Left ventricle myocardium inferior (tissue), 1 donor: ENCODE measurements at regions not wholly inside any gene's neighbourhood (a gene's known extent, or its start where the extent isn't known, plus 50 kb on each side); places are given as distances from the start of the nearest gene placed in this dataset.

Experiments used
- DNase-seq: peaks from one replicate; pipeline ENCODE4 v3.0.0-alpha.2; 2020
- H3K27ac ChIP-seq: fragments of 200-600 bp; replicated peaks from 2 replicates; pipeline ENCODE4 v1.8.0; 2021
- H3K27me3 ChIP-seq: fragments of 200-600 bp; 2 replicates; pipeline ENCODE4 v1.8.0; 2021; ENCODE audit warnings: low read depth
- H3K36me3 ChIP-seq: fragments of 200-600 bp; 2 replicates; pipeline ENCODE4 v1.8.0; 2021
- H3K4me1 ChIP-seq: fragments of 200-600 bp; 2 replicates; pipeline ENCODE4 v1.8.0; 2021
- H3K4me3 ChIP-seq: fragments of 200-600 bp; 2 replicates; pipeline ENCODE4 v1.8.0; 2021; ENCODE audit warnings: mild to moderate bottlenecking, moderate library complexity
- H3K9me3 ChIP-seq: fragments of 200-600 bp; replicated peaks from 2 replicates; pipeline ENCODE4 v1.8.0; 2021
- intact Hi-C: fragments of 100-400 bp; cut with micrococcal nuclease; formaldehyde crosslinking; loops from one replicate; pipeline ENCODE4 v1.11.0; 2022
- TF ChIP-seq, protein P1 (sequence below): fragments of 200-600 bp; IDR thresholded peaks from 2 replicates; pipeline ENCODE4 v1.8.0; 2021; ENCODE audit warnings: antibody characterized with exemption, mild to moderate bottlenecking, borderline replicate concordance
- donor health status: DM: no; HTN: yes; CAD: no; lungs with severe emphysema.

DNA sequence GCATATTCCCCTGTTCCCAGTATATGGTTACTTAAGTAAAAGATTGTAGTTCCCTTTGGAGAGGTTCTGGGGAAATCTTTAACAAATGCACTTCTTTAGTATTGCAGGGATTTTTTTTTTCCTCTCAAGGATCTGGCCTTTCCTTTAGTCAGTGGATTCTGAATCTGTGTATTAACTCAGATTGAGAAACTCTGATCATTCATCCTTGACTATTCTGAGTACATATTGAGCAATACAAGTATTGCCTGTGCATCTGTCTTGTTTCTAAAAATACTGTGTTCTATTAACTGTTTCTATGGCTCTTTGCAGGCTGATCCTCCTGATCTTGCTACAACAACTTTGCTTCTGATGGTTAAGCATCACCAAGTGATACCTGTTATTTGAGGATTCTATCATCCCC, 67.8 kb upstream of the FGGY start:
- no peaks in the 10 kb centered on the region for H3K9me3 ChIP-seq
- H3K27me3 ChIP-seq = no peaks in the 10 kb centered on the region
- TF ChIP-seq, protein P1, sequence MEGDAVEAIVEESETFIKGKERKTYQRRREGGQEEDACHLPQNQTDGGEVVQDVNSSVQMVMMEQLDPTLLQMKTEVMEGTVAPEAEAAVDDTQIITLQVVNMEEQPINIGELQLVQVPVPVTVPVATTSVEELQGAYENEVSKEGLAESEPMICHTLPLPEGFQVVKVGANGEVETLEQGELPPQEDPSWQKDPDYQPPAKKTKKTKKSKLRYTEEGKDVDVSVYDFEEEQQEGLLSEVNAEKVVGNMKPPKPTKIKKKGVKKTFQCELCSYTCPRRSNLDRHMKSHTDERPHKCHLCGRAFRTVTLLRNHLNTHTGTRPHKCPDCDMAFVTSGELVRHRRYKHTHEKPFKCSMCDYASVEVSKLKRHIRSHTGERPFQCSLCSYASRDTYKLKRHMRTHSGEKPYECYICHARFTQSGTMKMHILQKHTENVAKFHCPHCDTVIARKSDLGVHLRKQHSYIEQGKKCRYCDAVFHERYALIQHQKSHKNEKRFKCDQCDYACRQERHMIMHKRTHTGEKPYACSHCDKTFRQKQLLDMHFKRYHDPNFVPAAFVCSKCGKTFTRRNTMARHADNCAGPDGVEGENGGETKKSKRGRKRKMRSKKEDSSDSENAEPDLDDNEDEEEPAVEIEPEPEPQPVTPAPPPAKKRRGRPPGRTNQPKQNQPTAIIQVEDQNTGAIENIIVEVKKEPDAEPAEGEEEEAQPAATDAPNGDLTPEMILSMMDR = no peak
- no peaks in the 10 kb centered on the region for H3K36me3 ChIP-seq
- no peak overlapping the region for H3K4me3 ChIP-seq
- peaks cover 10% of the 10 kb centered on the region for H3K4me1 ChIP-seq
- intact Hi-C loops = no loop called here
- H3K27ac ChIP-seq = no peak overlapping the region
- DNase-seq = no peak

DNA sequence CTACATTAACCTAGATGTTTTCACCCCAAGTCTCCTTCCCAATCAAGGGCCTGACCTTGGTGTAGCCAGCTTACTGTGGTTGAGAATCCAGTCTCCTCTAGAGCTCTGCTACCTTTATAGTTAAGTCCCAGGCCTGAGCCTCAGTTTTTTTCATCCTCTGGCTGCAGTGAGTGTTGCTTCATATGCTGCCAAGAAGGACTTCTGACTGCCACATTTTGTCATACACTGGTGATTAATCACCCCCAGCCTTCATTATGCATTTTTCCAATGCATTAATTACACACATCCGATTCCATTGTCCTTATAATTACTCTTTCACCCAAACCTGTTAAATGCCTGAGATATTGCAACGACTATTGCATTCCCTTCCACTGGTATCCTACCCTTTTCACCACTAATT, 66.3 kb upstream of the FGGY start:
- H3K27me3 ChIP-seq = no peaks in the 10 kb centered on the region
- H3K4me3 ChIP-seq = no peak overlapping the region
- DNase-seq = no peak
- peaks cover 10% of the 10 kb centered on the region for H3K4me1 ChIP-seq
- no peaks in the 10 kb centered on the region for H3K9me3 ChIP-seq
- H3K27ac ChIP-seq = no peak overlapping the region
- intact Hi-C loops = no loop called here
- TF ChIP-seq, protein P1 = no peak
- H3K36me3 ChIP-seq = no peaks in the 10 kb centered on the region

DNA sequence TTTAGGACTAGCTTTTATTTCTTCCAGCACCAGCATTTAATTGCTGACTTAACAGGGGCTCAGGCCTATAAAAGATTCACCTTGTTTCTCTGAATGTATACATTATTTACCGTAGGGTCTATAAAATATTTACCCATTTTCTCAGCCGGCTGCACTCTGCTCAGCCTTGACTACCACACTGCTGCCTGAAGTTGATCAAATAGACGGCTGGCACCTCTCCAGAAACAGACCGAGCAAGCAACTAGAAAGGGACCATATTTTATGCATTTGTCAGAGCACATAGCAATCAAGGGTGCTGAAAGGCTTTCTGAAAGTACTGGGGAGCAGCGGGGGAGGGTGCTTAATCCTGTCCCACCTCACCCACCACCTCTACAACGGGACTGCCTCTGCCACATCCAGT, 64.7 kb upstream of the FGGY start:
- TF ChIP-seq, protein P1 = no peak
- intact Hi-C loops = no loop called here
- DNase-seq = no peak

DNA sequence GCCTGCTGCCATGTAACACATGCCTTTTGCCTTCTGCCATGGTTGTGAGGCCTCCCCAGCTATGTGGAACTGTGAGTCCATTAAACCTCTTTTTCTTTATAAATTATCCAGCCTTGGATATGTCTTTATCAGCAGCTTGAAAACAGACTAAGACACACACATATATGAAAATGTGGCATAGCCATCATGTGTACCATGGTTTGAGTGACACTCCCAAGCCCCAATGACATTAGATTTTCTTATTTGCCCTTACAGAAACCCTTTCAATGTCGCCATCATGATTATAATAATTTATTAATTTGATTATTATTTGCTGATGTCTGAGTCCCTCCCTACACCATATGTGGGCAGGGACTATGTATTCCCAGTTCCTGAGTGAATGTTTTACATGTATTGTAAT, 63.5 kb upstream of the FGGY start:
- intact Hi-C loops = no loop called here
- TF ChIP-seq, protein P1 = no peak

More for the DNA sequence above, 64.7 kb upstream of the FGGY start:
- H3K4me1 ChIP-seq = peaks cover 10% of the 10 kb centered on the region
- no peaks in the 10 kb centered on the region for H3K27me3 ChIP-seq
- no peak overlapping the region for H3K4me3 ChIP-seq
- H3K36me3 ChIP-seq = no peaks in the 10 kb centered on the region
- H3K27ac ChIP-seq = no peak overlapping the region
- no peaks in the 10 kb centered on the region for H3K9me3 ChIP-seq

DNA sequence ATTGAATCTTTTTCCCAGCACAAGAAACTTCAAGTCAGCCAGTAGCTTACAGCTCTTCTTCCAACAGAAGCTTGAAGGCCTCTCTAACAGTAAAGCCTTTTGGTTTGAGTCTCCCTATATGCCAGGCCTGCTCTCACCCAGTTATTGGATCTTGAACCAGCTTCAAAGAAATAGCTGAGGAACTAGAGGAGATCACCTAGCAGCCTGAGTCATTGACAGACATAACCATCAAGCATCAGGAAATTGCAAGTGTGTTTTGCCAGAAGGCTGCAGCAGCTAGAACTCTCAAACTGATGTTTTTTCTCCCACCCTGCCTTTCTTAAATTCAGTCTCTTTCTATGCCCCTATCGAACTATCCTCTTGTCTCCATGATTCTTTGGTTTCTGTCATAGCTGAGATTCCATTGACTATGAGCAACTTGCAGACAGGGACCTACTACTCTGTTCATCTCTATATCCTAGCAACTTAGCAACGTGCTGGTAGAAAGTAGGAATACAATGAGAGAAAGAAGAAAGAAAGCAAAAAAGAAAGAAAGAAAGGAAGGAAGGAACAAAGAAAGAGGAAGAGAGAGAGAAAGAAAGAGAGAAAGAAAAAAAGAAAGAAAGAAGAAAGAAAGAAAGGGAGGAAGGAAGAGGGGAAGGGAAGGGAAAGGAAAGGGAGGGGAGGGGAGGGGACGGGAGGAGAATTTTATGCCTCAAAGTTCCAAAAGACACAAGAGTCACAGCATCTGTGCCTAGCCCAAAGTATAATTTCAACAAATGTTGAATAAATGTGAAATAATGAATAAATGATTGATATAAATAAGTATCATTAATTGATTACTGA, 60.0 kb upstream of the FGGY start:
- Histone ChIP-seq H3K4me1 (no peaks in the 10 kb centered on the region), H3K27me3 (no peaks in the 10 kb centered on the region), H3K9me3 (no peaks in the 10 kb centered on the region), H3K36me3 (no peaks in the 10 kb centered on the region), H3K4me3 (no peak overlapping the region), H3K27ac (no peak overlapping the region)
- TF ChIP-seq, protein P1 = no peak
- DNase-seq = no peak
- intact Hi-C loops = no loop called here

More for the DNA sequence above, 63.5 kb upstream of the FGGY start:
- H3K36me3 ChIP-seq = no peaks in the 10 kb centered on the region
- peaks cover 10% of the 10 kb centered on the region for H3K4me1 ChIP-seq
- no peaks in the 10 kb centered on the region for H3K27me3 ChIP-seq
- H3K27ac ChIP-seq = no peak overlapping the region
- DNase-seq = no peak
- no peak overlapping the region for H3K4me3 ChIP-seq
- H3K9me3 ChIP-seq = no peaks in the 10 kb centered on the region
